NOMO-1 (cell line): ENCODE measurements at regions not wholly inside any gene's neighbourhood (a gene's known extent, or its start where the extent isn't known, plus 50 kb on each side); places are given as distances from the start of the nearest gene placed in this dataset.
"Not testable (repeated sequence)": the region's sequence is repeated elsewhere in the genome, so short reads cannot be mapped to it uniquely, and the experiment has no call there.

Experiments used
- DNase-seq, 2 experiments: peaks; one replicate each; lab custom pipeline; 2025; ENCODE audit not compliant: unreplicated experiment in 2 of 2; lab: John Stamatoyannopoulos, UW

DNA sequence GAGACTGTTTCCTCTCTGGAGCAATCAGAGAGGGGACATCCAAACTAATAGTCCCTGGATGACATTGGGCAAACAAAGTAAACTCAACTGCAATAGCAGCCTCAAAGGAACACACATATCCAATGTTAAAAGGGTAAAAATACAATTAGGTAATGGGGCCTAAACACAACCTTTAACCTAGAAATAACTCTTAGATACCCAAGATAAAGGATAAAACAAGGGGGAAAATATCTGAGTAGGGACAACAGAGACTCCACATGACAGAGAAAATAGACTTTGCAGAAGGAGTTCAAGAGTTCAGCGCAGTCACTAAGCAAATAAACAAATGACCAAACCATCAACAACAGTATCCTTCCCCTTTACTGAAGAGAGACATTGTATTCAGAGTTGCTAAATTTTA, 149.3 kb downstream of the FBXO4 start:
- no peak for DNase-seq

DNA sequence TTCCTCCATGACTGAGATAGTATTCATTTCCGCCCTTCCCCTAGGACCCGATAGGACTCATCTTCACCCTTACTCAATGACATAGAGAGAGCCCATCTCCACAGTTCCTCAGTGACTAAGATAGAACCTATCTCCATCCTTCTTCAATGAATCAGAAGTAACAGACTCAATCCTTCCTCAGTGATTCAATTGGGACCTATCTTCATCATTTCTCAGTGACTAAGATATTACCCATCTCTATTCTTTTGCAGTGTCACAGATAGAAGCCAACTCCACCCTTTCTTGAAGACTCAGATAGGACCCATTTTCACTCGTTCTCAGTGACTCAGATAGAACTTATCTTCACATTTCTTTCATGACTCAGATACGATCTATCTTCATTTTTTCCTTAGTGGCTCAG, 164.6 kb downstream of the FBXO4 start:
- DNase-seq = no peak

DNA sequence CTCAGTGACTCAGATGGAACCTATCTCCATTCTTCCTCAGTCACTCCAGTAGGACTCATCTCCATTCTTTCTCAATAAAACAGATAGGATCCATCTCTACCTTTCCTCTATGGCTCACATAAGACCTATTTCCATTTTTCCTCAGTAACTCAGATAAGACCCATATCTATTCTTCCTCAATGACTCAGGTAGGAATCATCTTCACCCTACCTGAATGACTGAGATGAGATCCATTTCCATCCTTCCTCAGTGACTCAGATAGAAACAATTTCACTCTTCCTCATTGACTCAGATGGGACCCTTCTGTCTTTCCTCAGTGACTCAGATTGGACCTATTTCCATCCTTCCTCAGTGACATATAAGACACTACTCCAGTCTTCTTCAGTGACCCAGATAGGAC, 165.1 kb downstream of the FBXO4 start:
- DNase-seq = no peak

- DNase-seq = not testable (repeated sequence)
Observed at GRCh38 chr5:42099846-42100245, 174.8 kb downstream of the FBXO4 start.

DNA sequence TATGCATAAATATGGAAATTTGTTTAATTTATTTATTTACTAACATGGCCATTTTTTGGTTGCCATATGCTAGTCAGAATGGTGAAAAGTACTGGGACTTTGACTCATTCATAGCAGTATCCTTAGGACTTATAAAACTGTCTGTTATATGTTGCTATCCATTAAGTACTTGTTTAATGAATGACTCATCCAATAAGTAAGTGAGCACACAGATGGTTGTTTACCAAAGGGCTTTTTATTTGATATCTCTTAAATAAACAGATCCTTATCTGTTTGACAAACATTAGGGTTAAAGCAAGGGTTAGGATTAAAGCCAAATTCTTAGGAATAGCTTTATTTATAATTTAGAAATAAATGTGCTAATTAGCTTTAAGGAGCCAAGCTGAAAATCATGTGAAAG, 183.4 kb downstream of the FBXO4 start:
- DNase-seq = no peak

DNA sequence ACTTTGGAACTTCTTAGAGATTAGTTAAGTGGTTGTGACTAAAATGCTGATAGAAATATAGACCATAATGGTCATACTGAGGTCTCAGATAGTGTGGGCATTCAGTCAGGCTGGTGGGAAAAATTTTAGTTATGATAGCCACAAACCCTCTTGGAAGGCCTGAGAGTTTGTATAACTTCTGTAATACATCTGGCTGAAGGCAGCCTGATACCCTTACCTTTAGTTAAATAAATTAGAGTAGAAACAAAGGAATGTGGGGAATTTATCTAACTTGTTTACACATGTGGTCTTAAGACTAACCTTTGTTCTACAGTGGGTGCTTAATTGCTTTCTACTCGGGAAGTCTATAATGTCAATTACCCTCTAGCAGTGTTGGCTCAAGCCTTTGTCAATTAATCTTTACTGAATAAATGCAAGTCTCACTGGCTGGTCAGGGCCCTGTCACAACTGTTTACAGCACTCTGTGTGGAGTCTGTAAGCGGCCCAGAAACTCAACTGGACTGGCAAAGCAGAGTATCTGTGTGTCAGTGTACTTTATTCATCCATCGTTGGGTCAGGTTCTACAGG, 184.0 kb downstream of the FBXO4 start:
- no peak for DNase-seq

DNA sequence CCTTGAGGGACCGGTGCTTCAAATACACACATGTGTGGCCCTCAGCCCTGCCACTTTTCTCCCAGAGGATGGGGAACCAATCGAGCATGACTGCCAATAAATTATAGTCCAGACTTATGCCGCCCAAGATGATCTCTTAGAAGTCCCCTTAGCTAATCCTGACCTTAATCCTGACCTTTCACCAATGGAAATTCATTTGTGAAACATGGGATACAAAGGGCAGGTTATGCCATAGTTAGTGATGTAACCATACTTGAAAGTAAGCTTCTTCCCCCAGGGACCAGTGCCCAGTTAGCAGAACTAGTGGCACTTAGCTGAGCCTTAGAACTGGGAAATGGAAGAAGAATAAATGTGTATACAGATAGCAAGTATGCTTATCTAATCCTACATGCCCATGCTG, 190.6 kb downstream of the FBXO4 start:
- DNase-seq = not testable (repeated sequence)

DNA sequence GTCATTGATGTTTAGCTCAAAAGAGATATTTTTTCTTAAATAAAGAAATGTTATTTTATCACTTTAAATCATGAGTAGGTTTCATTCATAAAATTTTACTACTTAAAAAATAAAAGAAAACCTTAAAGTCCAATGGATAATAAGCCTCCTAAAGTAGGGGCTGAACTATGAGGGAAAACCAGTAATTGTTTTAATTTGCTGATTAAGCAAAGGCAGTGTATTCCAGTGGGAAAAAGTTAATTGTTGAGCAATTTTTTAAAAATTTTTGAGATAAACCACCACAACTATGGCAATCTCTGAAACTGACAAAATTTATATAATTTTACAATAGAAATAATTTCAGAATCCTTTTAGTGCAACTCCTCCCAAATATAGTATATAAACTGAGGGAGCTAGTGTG, 195.0 kb downstream of the FBXO4 start:
- DNase-seq = no peak

GRCh38 chr5:42121401-42121800, 196.3 kb downstream of the FBXO4 start:
- no peak for DNase-seq

- no peak for DNase-seq
Observed at GRCh38 chr5:42131081-42131480, 206.0 kb downstream of the FBXO4 start.

DNA sequence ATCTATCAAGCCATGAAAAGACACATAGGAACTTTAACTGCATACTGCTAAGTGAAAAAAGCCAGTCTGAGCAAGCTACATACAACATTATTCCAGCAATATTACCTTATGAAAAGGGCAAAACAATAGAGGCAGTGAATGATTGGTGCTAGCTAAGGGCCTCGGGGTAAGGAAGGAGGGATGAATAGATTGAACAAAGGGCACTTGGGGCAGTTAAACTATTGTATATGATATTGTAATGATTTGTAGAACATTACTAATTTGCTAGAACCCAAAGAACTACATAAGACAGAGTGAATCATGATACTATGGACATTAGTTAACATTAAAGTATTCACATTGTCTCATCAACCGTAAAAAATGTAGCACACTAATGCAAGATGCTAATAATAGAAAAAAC, 218.3 kb downstream of the FBXO4 start:
- DNase-seq = no peak

DNA sequence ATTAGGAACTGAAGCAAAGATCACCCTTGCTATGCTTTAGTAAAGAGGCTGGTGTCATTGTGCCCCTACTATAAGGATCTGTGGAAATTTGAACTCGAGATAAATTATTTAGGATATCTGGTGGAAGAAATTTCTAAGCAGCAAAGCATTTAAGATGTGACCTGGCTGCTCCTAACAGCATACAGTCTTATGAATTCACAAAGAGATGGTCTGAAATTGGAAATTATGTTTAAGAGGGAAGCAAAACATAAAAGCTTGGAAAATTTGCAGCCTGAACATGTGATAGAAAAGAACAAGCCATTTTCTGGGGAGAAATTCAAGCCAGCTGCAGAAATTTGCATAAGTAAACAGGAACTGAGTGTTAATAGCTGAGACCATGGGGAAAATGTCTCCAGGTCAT, 223.7 kb downstream of the FBXO4 start:
- DNase-seq = no peak

DNA sequence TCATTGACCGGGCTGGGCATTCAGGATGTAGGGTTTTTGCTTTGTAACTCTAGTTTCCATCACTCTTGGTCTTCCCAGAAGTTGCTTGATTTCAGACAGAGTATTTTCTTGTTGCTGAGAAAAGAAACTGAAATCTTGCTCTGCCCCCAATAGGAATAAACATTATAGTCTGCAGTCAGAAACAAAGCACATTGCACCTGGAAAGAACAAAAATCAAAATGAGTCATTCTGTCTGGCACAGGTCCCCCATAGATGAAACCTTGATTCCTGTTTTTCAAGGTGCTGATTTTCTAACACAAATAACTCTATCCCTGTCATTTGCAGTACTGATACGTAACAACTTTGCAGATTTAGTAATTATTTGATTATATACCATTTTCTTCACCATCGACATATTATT, 232.1 kb downstream of the FBXO4 start:
- DNase-seq = no peak

GRCh38 chr5:42163083-42163482, 238.0 kb downstream of the FBXO4 start:
- no peak for DNase-seq

- no peak for DNase-seq
Observed at GRCh38 chr5:42168091-42168670, 243.1 kb downstream of the FBXO4 start.

GRCh38 chr5:42176118-42176517, 247.1 kb upstream of the GHR start:
- not testable (repeated sequence) for DNase-seq

GRCh38 chr5:42179843-42180242, 243.4 kb upstream of the GHR start:
- DNase-seq = not testable (repeated sequence)

GRCh38 chr5:42216904-42217303, 206.3 kb upstream of the GHR start:
- DNase-seq = no peak

- no peak for DNase-seq
Observed at GRCh38 chr5:42217791-42218190, 205.4 kb upstream of the GHR start.

- DNase-seq = no peak
Observed at GRCh38 chr5:42225009-42225408, 198.2 kb upstream of the GHR start.

GRCh38 chr5:42228279-42228678, 195.0 kb upstream of the GHR start:
- DNase-seq = no peak

DNA sequence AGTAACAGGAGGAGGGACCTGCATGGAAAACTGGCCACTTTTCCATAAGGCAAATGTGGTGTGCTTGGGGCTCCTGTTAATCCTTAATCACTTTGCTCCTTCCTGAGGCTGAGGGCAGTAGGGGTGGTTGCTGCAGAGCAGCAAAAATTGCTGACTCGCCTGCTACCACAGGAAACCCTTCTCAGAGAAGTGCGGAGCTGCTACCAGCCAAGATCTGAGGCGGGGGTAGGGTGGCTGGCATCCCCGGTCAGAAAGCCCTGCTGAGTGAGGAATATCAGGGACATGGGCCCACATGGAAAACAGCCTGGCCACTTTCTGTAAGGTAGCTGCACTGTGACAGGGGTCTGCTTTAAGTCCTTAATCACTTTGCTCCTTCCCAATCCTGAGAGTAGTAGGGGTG, 192.4 kb upstream of the GHR start:
- no peak for DNase-seq

- no peak for DNase-seq
Observed at GRCh38 chr5:42235241-42235640, 188.0 kb upstream of the GHR start.
